GM12878 (cell line): ENCODE measurements at regions not wholly inside any gene's neighbourhood (a gene's known extent, or its start where the extent isn't known, plus 50 kb on each side); places are given as distances from the start of the nearest gene placed in this dataset.
A peak's percentile ranks its signal among the peaks of the same experiment; 100 is the strongest.

Source experiments
- ATF7 ChIP-seq: fragments of 450-650 bp; IDR thresholded peaks from 2 replicates; pipeline ENCODE4 v1.6.1; 2016; ENCODE audit warnings: low read depth, mild to moderate bottlenecking
- BCLAF1 ChIP-seq: fragments of 450-650 bp; IDR thresholded peaks from 2 replicates; pipeline ENCODE4 v1.6.1; 2017; ENCODE audit warnings: antibody characterized with exemption, mild to moderate bottlenecking, moderate library complexity
- CBX5 ChIP-seq: sonication (generic); IDR thresholded peaks from 2 replicates; pipeline ENCODE4 v1.6.1; 2016; ENCODE audit warnings: low read depth, moderate library complexity, mild to moderate bottlenecking, inconsistent platforms
- CHD4 ChIP-seq: fragments of 200-600 bp; sonication (generic); IDR thresholded peaks from 2 replicates; pipeline ENCODE4 v1.6.1; 2016; ENCODE audit warnings: mild to moderate bottlenecking
- DPF2 ChIP-seq: fragments of 450-650 bp; IDR thresholded peaks from 2 replicates; pipeline ENCODE4 v1.6.1; 2017; ENCODE audit warnings: mild to moderate bottlenecking
- EED ChIP-seq: sonication (generic); IDR thresholded peaks from 2 replicates; pipeline ENCODE4 v1.6.1; 2016; ENCODE audit warnings: antibody characterized with exemption, low read depth
- ELK1 ChIP-seq: IDR thresholded peaks from 2 replicates; pipeline ENCODE4 v1.6.1; 2012; ENCODE audit warnings: low read depth, low read length, improper control_type of control experiment
- IKZF1 ChIP-seq: fragments of 450-650 bp; conservative IDR thresholded peaks from 2 replicates; pipeline ENCODE4 v1.6.1; 2017; ENCODE audit warnings: antibody characterized with exemption, mild to moderate bottlenecking
- MTA2 ChIP-seq: fragments of 450-650 bp; IDR thresholded peaks from 2 replicates; pipeline ENCODE4 v1.6.1; 2016; ENCODE audit warnings: low read depth, mild to moderate bottlenecking, moderate library complexity
- NFIC ChIP-seq: IDR thresholded peaks from 2 replicates; pipeline ENCODE4 v1.6.1; 2012; ENCODE audit warnings: low read depth, mild to moderate bottlenecking, inconsistent platforms, low read length, moderate library complexity
- NFXL1 ChIP-seq: fragments of 450-650 bp; IDR thresholded peaks from 2 replicates; pipeline ENCODE4 v1.6.1; 2017; ENCODE audit warnings: antibody characterized with exemption, mild to moderate bottlenecking, borderline replicate concordance
- NRF1 ChIP-seq: conservative IDR thresholded peaks from 2 replicates; pipeline ENCODE4 v1.6.1; 2011; ENCODE audit warnings: mild to moderate bottlenecking, low read depth, low read length, improper control_type of control experiment
- RAD21 ChIP-seq: IDR thresholded peaks from 2 replicates; pipeline ENCODE4 v1.6.1; 2011; ENCODE audit warnings: mild to moderate bottlenecking, low read depth, low read length, moderate library complexity; ENCODE audit not compliant: insufficient read depth
- RBBP5 ChIP-seq: fragments of 200-600 bp; sonication (generic); conservative IDR thresholded peaks from 2 replicates; pipeline ENCODE4 v1.6.1; 2016
- RFX5 ChIP-seq: IDR thresholded peaks from 2 replicates; pipeline ENCODE4 v1.6.1; 2011; ENCODE audit warnings: low read depth, low read length, improper control_type of control experiment
- RUNX3 ChIP-seq: IDR thresholded peaks from 2 replicates; pipeline ENCODE4 v1.6.1; 2012; ENCODE audit warnings: low read length, inconsistent platforms
- SMAD1 ChIP-seq: fragments of 450-650 bp; IDR thresholded peaks from 2 replicates; pipeline ENCODE4 v1.6.1; 2018; ENCODE audit warnings: mild to moderate bottlenecking, low read depth; ENCODE audit not compliant: partially characterized antibody
- SMC3 ChIP-seq: IDR thresholded peaks from 2 replicates; pipeline ENCODE4 v1.6.1; 2011; ENCODE audit warnings: low read length, improper control_type of control experiment, borderline replicate concordance
- SUPT20H ChIP-seq: IDR thresholded peaks from 2 replicates; pipeline ENCODE4 v1.6.1; 2011; ENCODE audit warnings: low read depth, mild to moderate bottlenecking, low read length, moderate library complexity, borderline replicate concordance; ENCODE audit not compliant: control insufficient read depth
- TCF3 ChIP-seq: IDR thresholded peaks from 2 replicates; pipeline ENCODE4 v1.6.1; 2012; ENCODE audit warnings: low read depth, mild to moderate bottlenecking, low read length, borderline replicate concordance; ENCODE audit not compliant: insufficient read depth

- TF ChIP-seq BCLAF1: no peak
- TF ChIP-seq DPF2: no peak
- no peak for TF ChIP-seq NRF1
- no peak for TF ChIP-seq ATF7
- no peak for TF ChIP-seq IKZF1
- TF ChIP-seq CBX5: no peak
- no peak for TF ChIP-seq RBBP5
- TF ChIP-seq SMC3: peak; percentile 50; the same call in 1 of the 2 replicates
- TF ChIP-seq RUNX3: peak; percentile 89
- TF ChIP-seq SMAD1: no peak
- TF ChIP-seq EED: no peak
- no peak for TF ChIP-seq MTA2
- TF ChIP-seq NFXL1: no peak
- TF ChIP-seq TCF3: no peak
- no peak for TF ChIP-seq RFX5
- TF ChIP-seq NFIC: no peak
- no peak for TF ChIP-seq ELK1
- no peak for TF ChIP-seq SUPT20H
- TF ChIP-seq CHD4: no peak
- TF ChIP-seq RAD21: peak; percentile 58; the same call in 1 of the 2 replicates
- TF ChIP-seq, all 136 proteins: peak for 5
Observed at GRCh38 chr6:139996253-139996834, 621.9 kb upstream of the CITED2 start (continued).
